ENCODE measurements at regions not wholly inside any gene's neighbourhood (a gene's known extent, or its start where the extent isn't known, plus 50 kb on each side); places are given as distances from the start of the nearest gene placed in this dataset.

- H3K27ac ChIP-seq: no peak overlapping the region
- 53 to 54% methylated on average over 3 of the region's 3 CpGs for WGBS, 2 donors (ENCODE audit: low coverage in 1 of 2)
- H3K27me3 ChIP-seq: no peaks in the 10 kb centered on the region
- no peak for DNase-seq
- H3K36me3 ChIP-seq: no peaks in the 10 kb centered on the region
- in situ Hi-C loops (cut with MboI; ENCODE audit: low pct_ligation_motif_present in 1 of 4, low pct_unique_long_range_greater_than_20kb in 1 of 4, low sequenced_read_pairs in 3 of 4): no loop called here
- H3K4me3 ChIP-seq: no peak overlapping the region
- peaks cover 0 to 9% (median 0%) of the 10 kb centered on the region in 4 donors for H3K4me1 ChIP-seq
- intact Hi-C loops (cut with DNase I; ENCODE audit: low total_unique reads): no loop called here
- no peak for TF ChIP-seq EP300 (IDR thresholded peaks at IDR 0.05; ENCODE audit: low read depth)
- TF ChIP-seq POLR2AphosphoS5 (IDR thresholded peaks at IDR 0.05): no peak
- TF ChIP-seq CTCF (IDR thresholded peaks at IDR 0.05): no peak
- no peak for TF ChIP-seq POLR2A (IDR thresholded peaks at IDR 0.05)
- H3K9me3 ChIP-seq: no peaks in the 10 kb centered on the region
These were observed 89.0 kb upstream of the CEP85L start for GRCh38 chr6:118740372-118740771.

GRCh38 chr6:118739696-118740353, 88.4 kb upstream of the CEP85L start:
- 74% methylated on average over 2 of the region's 2 CpGs; no CpG with 5 or more reads in 1 of the 2 donors for WGBS, 2 donors (ENCODE audit: low coverage in 1 of 2)
- no peaks in the 10 kb centered on the region for H3K9me3 ChIP-seq
- intact Hi-C loops (cut with DNase I; ENCODE audit: low total_unique reads): no loop called here

GRCh38 chr6:118736440-118736839, 85.0 kb upstream of the CEP85L start:
- Histone ChIP-seq H3K9me3 (no peaks in the 10 kb centered on the region), H3K4me1 (no peaks in the 10 kb centered on the region), H3K36me3 (no peaks in the 10 kb centered on the region), H3K27ac (no peak overlapping the region), H3K27me3 (no peaks in the 10 kb centered on the region), H3K4me3 (no peak overlapping the region)
- intact Hi-C loops (cut with DNase I; ENCODE audit: low total_unique reads) (no loop called here), in situ Hi-C loops (cut with MboI; ENCODE audit: low pct_ligation_motif_present in 1 of 4, low pct_unique_long_range_greater_than_20kb in 1 of 4, low sequenced_read_pairs in 3 of 4) (no loop called here)
- TF ChIP-seq POLR2A (IDR thresholded peaks at IDR 0.05) (no peak), EP300 (IDR thresholded peaks at IDR 0.05; ENCODE audit: low read depth) (no peak)
- 72 to 88% methylated on average over 3 to 4 of the region's 4 CpGs for WGBS, 2 donors (ENCODE audit: low coverage in 1 of 2)
- DNase-seq: no peak

More at GRCh38 chr6:118739696-118740353, 88.4 kb upstream of the CEP85L start:
- in situ Hi-C loops (cut with MboI; ENCODE audit: low pct_ligation_motif_present in 1 of 4, low pct_unique_long_range_greater_than_20kb in 1 of 4, low sequenced_read_pairs in 3 of 4): no loop called here
- H3K27me3 ChIP-seq: no peaks in the 10 kb centered on the region
- no peak overlapping the region for H3K27ac ChIP-seq
- peaks cover 0 to 9% (median 0%) of the 10 kb centered on the region in 4 donors for H3K4me1 ChIP-seq
- no peaks in the 10 kb centered on the region for H3K36me3 ChIP-seq
- TF ChIP-seq POLR2AphosphoS5 (IDR thresholded peaks at IDR 0.05) (no peak), POLR2A (IDR thresholded peaks at IDR 0.05) (no peak), EP300 (IDR thresholded peaks at IDR 0.05; ENCODE audit: low read depth) (no peak), CTCF (IDR thresholded peaks at IDR 0.05) (no peak)
- H3K4me3 ChIP-seq: no peak overlapping the region
- no peak for DNase-seq

- in situ Hi-C loops (cut with MboI; ENCODE audit: low pct_ligation_motif_present in 1 of 4, low pct_unique_long_range_greater_than_20kb in 1 of 4, low sequenced_read_pairs in 3 of 4): no loop called here
- intact Hi-C loops (cut with DNase I; ENCODE audit: low total_unique reads): no loop called here
- no peak overlapping the region for H3K27ac ChIP-seq
These were observed 83.9 kb upstream of the CEP85L start for GRCh38 chr6:118735320-118735719.

More at GRCh38 chr6:118735320-118735719, 83.9 kb upstream of the CEP85L start:
- H3K4me1 ChIP-seq: no peaks in the 10 kb centered on the region
- 41% methylated on average over 2 of the region's 2 CpGs; no CpG with 5 or more reads in 1 of the 2 donors for WGBS, 2 donors (ENCODE audit: low coverage in 1 of 2)
- no peaks in the 10 kb centered on the region for H3K36me3 ChIP-seq
- H3K27me3 ChIP-seq: no peaks in the 10 kb centered on the region
- no peak overlapping the region for H3K4me3 ChIP-seq
- TF ChIP-seq CTCF (IDR thresholded peaks at IDR 0.05) (peak in 1 of 5 experiments; percentile 4), POLR2A (IDR thresholded peaks at IDR 0.05) (no peak), POLR2AphosphoS5 (IDR thresholded peaks at IDR 0.05) (no peak), EP300 (IDR thresholded peaks at IDR 0.05; ENCODE audit: low read depth) (no peak)
- no peaks in the 10 kb centered on the region for H3K9me3 ChIP-seq
- no peak for DNase-seq

Measured in transverse colon (tissue), 4 donors.